ENCODE measurements at regions not wholly inside any gene's neighbourhood (a gene's known extent, or its start where the extent isn't known, plus 50 kb on each side); places are given as distances from the start of the nearest gene placed in this dataset.

- ATAC-seq = peak; percentile 63
- TF ChIP-seq CSDC2 (CRISPR knock-in tag; IDR thresholded peaks at IDR 0.05) (no peak), ZNF565 (CRISPR knock-in tag; conservative IDR thresholded peaks at IDR 0.05; ENCODE audit: low read depth) (no peak), CSRNP3 (CRISPR knock-in tag; IDR thresholded peaks at IDR 0.05) (no peak), GLIS3 (CRISPR knock-in tag; IDR thresholded peaks at IDR 0.05) (no peak), ZFP3 (CRISPR knock-in tag; IDR thresholded peaks at IDR 0.05) (no peak), TCF4 (CRISPR knock-in tag; IDR thresholded peaks at IDR 0.05; ENCODE audit: borderline replicate concordance) (no peak), POU6F1 (CRISPR knock-in tag; IDR thresholded peaks at IDR 0.05; ENCODE audit: borderline replicate concordance, low read depth) (no peak), PATZ1 (CRISPR knock-in tag; IDR thresholded peaks at IDR 0.05; ENCODE audit: borderline replicate concordance) (no peak), SNAI2 (CRISPR knock-in tag; IDR thresholded peaks at IDR 0.05) (no peak), ZC3H10 (CRISPR knock-in tag; IDR thresholded peaks at IDR 0.05) (no peak), RARB (CRISPR knock-in tag; IDR thresholded peaks at IDR 0.05) (no peak), OSR1 (CRISPR knock-in tag; IDR thresholded peaks at IDR 0.05) (no peak), PPARA (CRISPR knock-in tag; IDR thresholded peaks at IDR 0.05; ENCODE audit: borderline replicate concordance) (no peak)
Observed at GRCh38 chr14:29236401-29236800, 469.8 kb downstream of the FOXG1 start.

GRCh38 chr14:29236848-29237247 is 470.3 kb downstream of the FOXG1 start:
- TF ChIP-seq ARNTL (CRISPR knock-in tag; IDR thresholded peaks at IDR 0.05; ENCODE audit: borderline replicate concordance, low read depth) (no peak), TSHZ2 (CRISPR knock-in tag; IDR thresholded peaks at IDR 0.05) (no peak), ZNF70 (CRISPR knock-in tag; IDR thresholded peaks at IDR 0.05) (no peak), TOX (CRISPR knock-in tag; IDR thresholded peaks at IDR 0.05; ENCODE audit: borderline replicate concordance) (peak; percentile 41; the same call in 1 of the 2 replicates), ZNF565 (CRISPR knock-in tag; conservative IDR thresholded peaks at IDR 0.05; ENCODE audit: low read depth) (no peak)
- ATAC-seq = peak; percentile 73

- TF ChIP-seq TOX (CRISPR knock-in tag; IDR thresholded peaks at IDR 0.05; ENCODE audit: borderline replicate concordance) (0 out of 2 replicates have a peak, but pooled peaks have one; percentile 55), PATZ1 (CRISPR knock-in tag; IDR thresholded peaks at IDR 0.05; ENCODE audit: borderline replicate concordance) (no peak)
- peak; percentile 68 for ATAC-seq
Observed at GRCh38 chr14:29240066-29240465, 473.5 kb downstream of the FOXG1 start.
